Astrocyte of the cerebellum (primary cell): ENCODE measurements at regions not wholly inside any gene's neighbourhood (a gene's known extent, or its start where the extent isn't known, plus 50 kb on each side); places are given as distances from the start of the nearest gene placed in this dataset.
"Not testable (repeated sequence)": the region's sequence is repeated elsewhere in the genome, so short reads cannot be mapped to it uniquely, and the experiment has no call there.

Experiments
- DNase-seq: peaks from one replicate; pipeline ENCODE4 v3.0.0-alpha.2; 2011; ENCODE audit warnings: low read depth
- H3K4me3 ChIP-seq: 2 replicates; pipeline ENCODE4 v1.5.1; 2011; ENCODE audit warnings: mild to moderate bottlenecking, low read depth, low read length, moderate library complexity
- in situ Hi-C: cut with HindIII; loops from 2 replicates; pipeline ENCODE4 v1.10.0; 2017; ENCODE audit warnings: low sequenced_read_pairs
- TF ChIP-seq, protein P1 (sequence below): IDR thresholded peaks from 2 replicates; pipeline ENCODE4 v1.5.1; 2012; ENCODE audit warnings: low read length, low read depth, moderate library complexity, mild to moderate bottlenecking; ENCODE audit errors: missing control alignments

DNA sequence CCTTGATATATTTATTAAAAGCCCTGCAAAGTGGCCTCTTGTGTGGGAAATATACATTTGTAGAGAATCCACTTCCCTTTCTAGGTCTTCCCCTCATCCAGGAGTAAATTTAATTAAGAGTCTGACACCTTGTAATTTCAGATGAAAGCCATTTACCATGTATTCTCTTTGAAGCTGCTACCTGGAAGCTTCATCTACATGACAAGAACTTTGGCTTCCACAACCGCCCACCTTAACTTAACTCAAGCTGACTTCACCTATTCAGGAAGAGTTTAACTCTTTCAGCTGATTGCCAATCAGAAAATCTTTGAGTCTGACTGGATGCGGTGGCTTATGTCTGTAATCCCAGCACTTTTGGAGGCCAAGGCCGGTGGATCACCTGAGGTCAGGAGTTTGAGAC is 899.9 kb downstream of the TAF11L14 start:
- no peak overlapping the region for H3K4me3 ChIP-seq
- in situ Hi-C loops, result no loop called here
- DNase-seq, result no peak
- TF ChIP-seq, protein P1, sequence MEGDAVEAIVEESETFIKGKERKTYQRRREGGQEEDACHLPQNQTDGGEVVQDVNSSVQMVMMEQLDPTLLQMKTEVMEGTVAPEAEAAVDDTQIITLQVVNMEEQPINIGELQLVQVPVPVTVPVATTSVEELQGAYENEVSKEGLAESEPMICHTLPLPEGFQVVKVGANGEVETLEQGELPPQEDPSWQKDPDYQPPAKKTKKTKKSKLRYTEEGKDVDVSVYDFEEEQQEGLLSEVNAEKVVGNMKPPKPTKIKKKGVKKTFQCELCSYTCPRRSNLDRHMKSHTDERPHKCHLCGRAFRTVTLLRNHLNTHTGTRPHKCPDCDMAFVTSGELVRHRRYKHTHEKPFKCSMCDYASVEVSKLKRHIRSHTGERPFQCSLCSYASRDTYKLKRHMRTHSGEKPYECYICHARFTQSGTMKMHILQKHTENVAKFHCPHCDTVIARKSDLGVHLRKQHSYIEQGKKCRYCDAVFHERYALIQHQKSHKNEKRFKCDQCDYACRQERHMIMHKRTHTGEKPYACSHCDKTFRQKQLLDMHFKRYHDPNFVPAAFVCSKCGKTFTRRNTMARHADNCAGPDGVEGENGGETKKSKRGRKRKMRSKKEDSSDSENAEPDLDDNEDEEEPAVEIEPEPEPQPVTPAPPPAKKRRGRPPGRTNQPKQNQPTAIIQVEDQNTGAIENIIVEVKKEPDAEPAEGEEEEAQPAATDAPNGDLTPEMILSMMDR, result no peak

DNA sequence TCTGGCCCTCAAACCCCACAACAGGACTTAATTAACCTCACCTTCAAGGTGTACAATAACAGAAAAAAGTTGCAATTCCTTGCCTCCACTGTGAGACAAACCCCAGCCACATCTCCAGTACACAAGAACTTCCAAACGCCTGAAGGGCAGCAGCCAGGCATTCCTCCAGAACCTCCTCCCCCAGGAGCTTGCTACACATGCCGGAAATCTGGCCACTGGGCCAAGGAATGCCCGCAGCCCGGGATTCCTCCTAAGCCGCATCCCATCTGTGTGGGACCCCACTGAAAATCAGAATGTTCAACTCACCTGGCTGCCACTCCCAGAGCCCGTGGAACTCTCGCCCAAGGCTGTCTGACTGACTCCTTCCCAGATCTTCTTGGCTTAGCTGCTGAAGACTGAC is 901.5 kb downstream of the TAF11L14 start:
- in situ Hi-C loops, H3K4me3 ChIP-seq, DNase-seq: not testable (repeated sequence)

DNA sequence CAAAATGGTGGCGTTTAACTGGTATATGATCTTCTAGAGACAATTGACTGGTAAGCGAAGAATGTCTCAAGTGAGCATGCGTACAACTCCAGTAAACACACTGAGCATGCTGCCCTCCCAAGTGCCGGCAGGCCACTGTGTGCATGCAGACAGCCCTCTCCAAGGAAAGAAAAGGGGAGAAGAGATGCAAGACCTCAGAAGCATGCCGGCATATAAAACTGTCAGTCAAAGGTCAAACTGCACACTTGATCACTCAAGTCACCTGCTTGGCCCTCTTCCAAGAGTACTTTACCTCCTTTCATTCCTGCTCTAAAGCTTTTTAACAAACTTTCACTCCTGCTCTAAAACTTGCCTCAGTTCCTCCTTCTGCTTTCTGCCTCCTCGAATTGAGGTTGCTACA is 910.2 kb downstream of the TAF11L14 start:
- DNase-seq, result no peak
- TF ChIP-seq, protein P1, result no peak
- in situ Hi-C loops, result no loop called here
- H3K4me3 ChIP-seq, result no peak overlapping the region

DNA sequence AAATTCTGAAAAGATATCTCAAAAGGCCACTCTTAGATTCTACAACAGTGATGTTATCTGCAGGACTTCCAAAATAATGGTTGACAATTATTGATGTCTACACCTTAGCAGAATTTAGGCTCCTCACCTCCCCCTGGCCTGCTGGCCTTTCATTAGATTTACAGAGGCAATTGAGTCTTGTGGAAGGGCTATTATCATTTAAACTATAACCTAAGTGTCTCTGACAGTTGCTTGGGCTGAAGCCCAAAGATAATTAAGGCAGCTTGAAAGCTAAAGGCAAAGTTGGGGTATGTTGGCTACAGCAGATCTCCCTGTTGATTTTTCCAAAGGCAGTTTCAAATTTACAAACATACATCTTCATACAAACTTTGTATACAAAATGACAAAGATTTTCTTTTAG is 912.3 kb downstream of the TAF11L14 start:
- no peak for DNase-seq
- TF ChIP-seq, protein P1, result no peak
- in situ Hi-C loops, result no loop called here
- H3K4me3 ChIP-seq, result no peak overlapping the region

DNA sequence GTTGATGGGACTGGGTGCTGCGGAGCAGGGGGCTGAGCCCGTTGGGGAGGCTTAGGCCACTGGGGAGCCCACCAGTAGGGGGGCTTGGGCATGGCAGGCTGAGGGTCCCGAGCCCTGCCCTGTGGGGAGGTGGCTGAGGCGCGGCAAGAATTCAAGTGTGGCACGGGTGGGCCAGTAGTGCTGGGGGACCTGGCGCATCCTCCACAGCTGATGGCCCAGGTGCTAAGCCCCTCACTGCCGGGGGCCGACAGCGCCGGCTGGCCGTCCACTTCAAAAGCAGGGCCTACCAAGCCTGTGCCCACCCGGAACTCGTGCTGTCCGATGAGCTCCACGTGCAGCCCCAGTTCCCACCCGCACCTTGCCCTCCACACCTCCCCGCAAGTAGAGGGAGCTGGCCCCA is 917.5 kb downstream of the TAF11L14 start:
- TF ChIP-seq, protein P1, result no peak
- H3K4me3 ChIP-seq, result no peak overlapping the region
- no peak for DNase-seq
- in situ Hi-C loops, result no loop called here

DNA sequence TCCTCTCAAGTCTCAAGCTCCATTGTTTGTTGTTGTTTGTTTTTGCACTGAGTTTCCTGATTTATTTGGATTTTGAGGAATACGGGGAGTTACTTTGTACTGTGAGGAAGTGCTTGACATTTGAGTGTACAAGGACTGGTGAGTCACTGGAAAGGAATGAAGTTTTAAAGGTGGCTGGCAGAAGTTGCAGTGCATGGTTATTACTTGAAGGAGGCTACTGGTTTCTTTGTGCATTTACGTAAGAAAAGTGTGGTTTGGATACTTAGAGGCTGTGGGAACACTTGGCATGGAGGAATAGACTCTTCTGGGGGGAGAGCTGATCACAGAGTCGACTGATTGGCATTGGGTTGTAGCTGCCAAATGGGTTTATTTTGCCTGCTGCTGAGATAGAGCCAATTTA is 919.0 kb downstream of the TAF11L14 start:
- in situ Hi-C loops, result no loop called here
- TF ChIP-seq, protein P1, result no peak
- peak; percentile 87 for DNase-seq

DNA sequence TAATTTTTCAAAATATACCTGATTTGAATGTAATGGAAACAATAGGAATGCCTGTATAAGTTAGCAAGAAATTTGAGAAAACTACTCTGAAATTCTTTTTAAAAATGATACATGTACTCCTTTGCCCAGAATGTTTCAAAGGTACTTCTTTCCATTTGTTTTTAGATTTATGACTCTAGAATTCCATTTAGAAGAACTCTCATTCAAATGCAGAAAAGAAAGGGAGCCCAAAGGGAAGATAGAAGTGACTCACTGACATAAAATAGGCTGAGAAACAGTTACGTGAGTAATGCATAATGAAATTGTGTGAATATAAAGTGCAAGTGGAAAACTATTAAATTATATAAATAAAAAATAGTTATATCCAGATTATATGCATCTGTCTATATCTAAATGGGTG is 926.3 kb downstream of the TAF11L14 start:
- TF ChIP-seq, protein P1, result no peak

More for the DNA sequence above, 919.0 kb downstream of the TAF11L14 start:
- no peak overlapping the region for H3K4me3 ChIP-seq

More for the DNA sequence above, 926.3 kb downstream of the TAF11L14 start:
- in situ Hi-C loops, result no loop called here
- no peak for DNase-seq
- no peak overlapping the region for H3K4me3 ChIP-seq
